H9 (cell line): ENCODE measurements at regions not wholly inside any gene's neighbourhood (a gene's known extent, or its start where the extent isn't known, plus 50 kb on each side); places are given as distances from the start of the nearest gene placed in this dataset.

ENCODE experiments used
- DNase-seq: peaks from one replicate; pipeline ENCODE4 v3.0.0-alpha.2; 2017
- H2AFZ ChIP-seq: one replicate; pipeline ENCODE4 v1.6.1; 2013; ENCODE audit warnings: mild to moderate bottlenecking, low read length, control low read depth, moderate library complexity
- H2AK5ac ChIP-seq: 2 replicates; pipeline ENCODE4 v1.6.1; 2013; ENCODE audit warnings: low read length, control low read depth, mixed read lengths; ENCODE audit not compliant: insufficient read length
- H2BK120ac ChIP-seq: one replicate; pipeline ENCODE4 v1.6.1; 2013; ENCODE audit warnings: low read depth, mild to moderate bottlenecking, low read length, control low read depth, inconsistent platforms; ENCODE audit not compliant: poor library complexity, severe bottlenecking
- H2BK12ac ChIP-seq: 2 replicates; pipeline ENCODE4 v1.6.1; 2013; ENCODE audit warnings: low read length, control low read depth, mixed read lengths, low read depth; ENCODE audit not compliant: insufficient read length
- H2BK15ac ChIP-seq: 2 replicates; pipeline ENCODE4 v1.6.1; 2013; ENCODE audit warnings: low read depth, low read length, control low read depth
- H2BK20ac ChIP-seq: one replicate; pipeline ENCODE4 v1.6.1; 2013; ENCODE audit warnings: low read depth, mild to moderate bottlenecking, low read length, control low read depth, inconsistent platforms; ENCODE audit not compliant: poor library complexity, severe bottlenecking
- H2BK5ac ChIP-seq: 2 replicates; pipeline ENCODE4 v1.6.1; 2013; ENCODE audit warnings: low read length, control low read depth, mixed read lengths; ENCODE audit not compliant: insufficient read length
- H3K14ac ChIP-seq: 2 replicates; pipeline ENCODE4 v1.6.1; 2013; ENCODE audit warnings: low read length, control low read depth; ENCODE audit not compliant: insufficient read depth
- H3K18ac ChIP-seq: 2 replicates; pipeline ENCODE4 v1.6.1; 2013; ENCODE audit warnings: low read depth, mild to moderate bottlenecking, mixed read lengths, low read length, control low read depth; ENCODE audit not compliant: insufficient read length
- H3K23ac ChIP-seq: 2 replicates; pipeline ENCODE4 v1.6.1; 2013; ENCODE audit warnings: low read length, control low read depth, mixed read lengths, low read depth; ENCODE audit not compliant: insufficient read length
- H3K23me2 ChIP-seq: 2 replicates; pipeline ENCODE4 v1.6.1; 2013; ENCODE audit warnings: low read depth, mild to moderate bottlenecking, mixed read lengths, low read length, control low read depth; ENCODE audit not compliant: insufficient read length, poor library complexity, severe bottlenecking
- H3K27ac ChIP-seq: 2 replicates; pipeline ENCODE4 v1.5.1; 2013; ENCODE audit warnings: low read length, control low read depth, mixed read lengths, low read depth; ENCODE audit not compliant: insufficient read length
- H3K27me3 ChIP-seq: 2 replicates; pipeline ENCODE4 v1.6.1; 2013; ENCODE audit warnings: low read length, control low read depth, inconsistent platforms; ENCODE audit not compliant: insufficient read depth
- H3K4ac ChIP-seq: 2 replicates; pipeline ENCODE4 v1.6.1; 2013; ENCODE audit warnings: low read depth, mild to moderate bottlenecking, control low read depth, inconsistent platforms, low read length, moderate library complexity
- H3K4me1 ChIP-seq: 2 replicates; pipeline ENCODE4 v1.6.1; 2013; ENCODE audit warnings: low read length, control low read depth, inconsistent platforms; ENCODE audit not compliant: insufficient read depth
- H3K4me2 ChIP-seq: 2 replicates; pipeline ENCODE4 v1.6.1; 2013; ENCODE audit warnings: low read length, control low read depth, mixed read lengths; ENCODE audit not compliant: insufficient read length, insufficient read depth
- H3K56ac ChIP-seq: 2 replicates; pipeline ENCODE4 v1.6.1; 2013; ENCODE audit warnings: low read depth, mild to moderate bottlenecking, mixed read lengths, low read length, control low read depth; ENCODE audit not compliant: insufficient read length
- H3K79me1 ChIP-seq: 2 replicates; pipeline ENCODE4 v1.6.1; 2013; ENCODE audit warnings: low read depth, mild to moderate bottlenecking, moderate library complexity, low read length, control low read depth, inconsistent platforms; ENCODE audit not compliant: insufficient read depth, poor library complexity, severe bottlenecking
- H3K79me2 ChIP-seq: 2 replicates; pipeline ENCODE4 v1.6.1; 2013; ENCODE audit warnings: low read length, control low read depth, inconsistent platforms; ENCODE audit not compliant: insufficient read depth
- H3K9ac ChIP-seq: 2 replicates; pipeline ENCODE4 v1.6.1; 2013; ENCODE audit warnings: low read length, control low read depth, mixed read lengths; ENCODE audit not compliant: insufficient read length; ENCODE audit errors: extremely low read depth
- H3K9me3 ChIP-seq: one replicate; pipeline ENCODE4 v1.6.1; 2013; ENCODE audit warnings: low read depth, low read length, inconsistent platforms; ENCODE audit not compliant: control insufficient read depth
- H3T11ph ChIP-seq: one replicate; pipeline ENCODE4 v1.6.1; 2013; ENCODE audit warnings: mild to moderate bottlenecking, low read length, control low read depth, inconsistent platforms
- H4K20me1 ChIP-seq: one replicate; pipeline ENCODE4 v1.6.1; 2013; ENCODE audit not compliant: control insufficient read depth, insufficient read length, insufficient read depth
- H4K5ac ChIP-seq: 2 replicates; pipeline ENCODE4 v1.6.1; 2013; ENCODE audit warnings: low read depth, mild to moderate bottlenecking, mixed read lengths, low read length, control low read depth; ENCODE audit not compliant: insufficient read length
- H4K8ac ChIP-seq: replicated peaks from 2 replicates; pipeline ENCODE4 v1.6.1; 2013; ENCODE audit warnings: low read length, control low read depth, mixed read lengths, low read depth; ENCODE audit not compliant: insufficient read length
- H4K91ac ChIP-seq: 2 replicates; pipeline ENCODE4 v1.6.1; 2013; ENCODE audit warnings: low read depth, mild to moderate bottlenecking, moderate library complexity, mixed read lengths, low read length, control low read depth; ENCODE audit not compliant: insufficient read length
- H3K27ac Mint-ChIP-seq, 3 experiments: 2 replicates in 2 of 3; 3 replicates in 1 of 3; pipeline ENCODE4 v1.8.0; 2020 to 2021; ENCODE audit warnings: mixed read lengths in 3 of 3, mild to moderate bottlenecking in 1 of 3, moderate library complexity in 1 of 3
- H3K27me3 Mint-ChIP-seq: 2 replicates; pipeline ENCODE4 v1.8.0; 2021; ENCODE audit warnings: low read depth, mild to moderate bottlenecking, moderate library complexity, mixed read lengths
- H3K36me3 Mint-ChIP-seq, 3 experiments: 2 replicates in 2 of 3; 3 replicates in 1 of 3; pipeline ENCODE4 v1.8.0; 2020 to 2021; ENCODE audit warnings: low read depth in 3 of 3, mixed read lengths in 3 of 3; ENCODE audit not compliant: insufficient read depth in 1 of 3
- H3K4me1 Mint-ChIP-seq, 2 experiments: 2 replicates each; pipeline ENCODE4 v1.8.0; 2020; ENCODE audit warnings: mixed read lengths in 2 of 2
- H3K4me3 Mint-ChIP-seq, 2 experiments: 2 replicates in 1 of 2; 3 replicates in 1 of 2; pipeline ENCODE4 v1.8.0; 2020 to 2021; ENCODE audit warnings: mild to moderate bottlenecking in 2 of 2, mixed read lengths in 2 of 2, moderate library complexity in 1 of 2
- H3K9me3 Mint-ChIP-seq, 2 experiments: 2 replicates in 1 of 2; 3 replicates in 1 of 2; pipeline ENCODE4 v1.8.0; 2020; ENCODE audit warnings: mild to moderate bottlenecking in 2 of 2, mixed read lengths in 2 of 2, moderate library complexity in 1 of 2
- WGBS: extraction: QIAGEN DNeasy Blood & Tissue Kit; methylation state at CpG from one replicate; pipeline ENCODE4 v1.1.7; 2013; ENCODE audit warnings: missing lambda C conversion rate, low lambda C conversion rate, mixed read lengths; ENCODE audit not compliant: insufficient read length; ENCODE audit errors: extremely low coverage; 5-methylcytosine and 5-hydroxymethylcytosine counted together
- TF ChIP-seq, protein P1 (sequence below): fragments of 200-600 bp; sonication (generic); conservative IDR thresholded peaks from 3 replicates; pipeline ENCODE4 v1.8.0; 2021; ENCODE audit warnings: antibody characterized with exemption, mild to moderate bottlenecking

DNA sequence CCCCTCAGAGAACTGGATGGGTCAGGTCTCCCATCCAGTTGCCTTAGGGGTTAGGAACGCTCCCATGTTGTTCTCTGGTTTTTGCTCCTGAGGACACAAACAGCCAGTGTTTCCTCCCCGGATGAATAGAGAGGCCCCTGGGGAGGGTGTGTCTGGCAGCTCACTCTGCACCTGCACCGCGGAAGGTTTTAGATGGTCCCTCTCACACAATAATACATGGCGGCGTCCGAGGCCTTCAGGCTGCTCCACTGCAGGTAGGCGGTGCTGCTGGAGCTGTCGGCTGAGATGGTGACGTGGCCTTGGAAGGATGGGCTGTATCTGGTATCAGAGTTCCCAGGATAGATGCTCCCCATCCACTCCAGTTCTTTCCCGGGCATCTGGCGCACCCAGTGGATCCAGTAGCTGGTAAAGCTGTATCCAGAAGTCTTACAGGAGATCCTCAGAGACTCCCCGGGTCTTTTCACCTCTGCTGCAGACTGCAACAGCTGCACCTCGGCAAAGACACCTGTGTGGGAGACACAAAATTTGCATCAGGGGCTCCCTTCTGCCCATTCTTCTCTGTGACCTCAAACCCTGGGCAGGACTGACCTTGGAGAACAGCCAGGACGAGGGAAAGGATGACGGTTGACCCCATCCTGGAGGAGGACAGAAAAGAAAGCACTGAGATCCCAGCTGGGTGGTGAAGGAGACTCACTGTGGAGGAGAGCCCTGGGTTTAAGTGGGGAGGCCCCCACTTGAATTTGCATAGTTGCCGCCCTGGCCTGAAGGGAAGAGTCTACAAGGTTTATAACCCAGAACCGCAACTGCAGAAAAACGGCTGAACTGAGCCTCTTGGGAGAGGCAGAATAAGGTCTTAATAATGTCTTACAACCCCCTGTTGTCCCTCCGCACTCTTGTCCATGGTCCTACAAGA lies 1324.8 kb downstream of the TMEM121 start:
- H4K20me1 ChIP-seq, result no peaks in the 10 kb centered on the region
- TF ChIP-seq, protein P1, sequence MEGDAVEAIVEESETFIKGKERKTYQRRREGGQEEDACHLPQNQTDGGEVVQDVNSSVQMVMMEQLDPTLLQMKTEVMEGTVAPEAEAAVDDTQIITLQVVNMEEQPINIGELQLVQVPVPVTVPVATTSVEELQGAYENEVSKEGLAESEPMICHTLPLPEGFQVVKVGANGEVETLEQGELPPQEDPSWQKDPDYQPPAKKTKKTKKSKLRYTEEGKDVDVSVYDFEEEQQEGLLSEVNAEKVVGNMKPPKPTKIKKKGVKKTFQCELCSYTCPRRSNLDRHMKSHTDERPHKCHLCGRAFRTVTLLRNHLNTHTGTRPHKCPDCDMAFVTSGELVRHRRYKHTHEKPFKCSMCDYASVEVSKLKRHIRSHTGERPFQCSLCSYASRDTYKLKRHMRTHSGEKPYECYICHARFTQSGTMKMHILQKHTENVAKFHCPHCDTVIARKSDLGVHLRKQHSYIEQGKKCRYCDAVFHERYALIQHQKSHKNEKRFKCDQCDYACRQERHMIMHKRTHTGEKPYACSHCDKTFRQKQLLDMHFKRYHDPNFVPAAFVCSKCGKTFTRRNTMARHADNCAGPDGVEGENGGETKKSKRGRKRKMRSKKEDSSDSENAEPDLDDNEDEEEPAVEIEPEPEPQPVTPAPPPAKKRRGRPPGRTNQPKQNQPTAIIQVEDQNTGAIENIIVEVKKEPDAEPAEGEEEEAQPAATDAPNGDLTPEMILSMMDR, result no peak
- H2AK5ac ChIP-seq, result no peak overlapping the region
- no peak overlapping the region for H3K23ac ChIP-seq
- H3K79me2 ChIP-seq, result no peaks in the 10 kb centered on the region
- no peak overlapping the region for H2BK20ac ChIP-seq
- peaks cover 1% of the 10 kb centered on the region for H3K27me3 Mint-ChIP-seq
- H3K14ac ChIP-seq, result no peak overlapping the region
- H2BK15ac ChIP-seq, result no peak overlapping the region
- no peak overlapping the region for H3K4ac ChIP-seq
- no peak overlapping the region for H2BK5ac ChIP-seq
- no peak overlapping the region for H4K8ac ChIP-seq
- peaks cover 0 to 35% (median 5%) of the 10 kb centered on the region in 3 experiments; a peak in 6 of 7 replicates for H3K36me3 Mint-ChIP-seq
- H3K9me3 Mint-ChIP-seq, result peaks cover 93 to 94% of the 10 kb centered on the region in 2 experiments
- no peak overlapping the region for H3K4me2 ChIP-seq
- H4K5ac ChIP-seq, result no peak overlapping the region
- H4K91ac ChIP-seq, result no peak overlapping the region
- H3K27ac ChIP-seq, result no peak overlapping the region
- H2AFZ ChIP-seq, result no peak overlapping the region
- no peak overlapping the region for H3K18ac ChIP-seq
- no peak overlapping the region for H2BK120ac ChIP-seq
- no CpG with 5 or more reads among the region's 20 CpGs for WGBS
- H3T11ph ChIP-seq, result no peak overlapping the region
- no peaks in the 10 kb centered on the region for H3K27me3 ChIP-seq
- H3K9ac ChIP-seq, result no peak overlapping the region
- no peaks in the 10 kb centered on the region for H3K4me1 Mint-ChIP-seq
- H3K79me1 ChIP-seq, result no peaks in the 10 kb centered on the region
- H3K4me3 Mint-ChIP-seq, result no peak overlapping the region
- no peak overlapping the region for H3K56ac ChIP-seq
- H3K4me1 ChIP-seq, result no peaks in the 10 kb centered on the region
- H3K27ac Mint-ChIP-seq, result no peak overlapping the region
- H2BK12ac ChIP-seq, result no peak overlapping the region
- H3K9me3 ChIP-seq, result peaks cover 69% of the 10 kb centered on the region
- H3K23me2 ChIP-seq, result no peaks in the 10 kb centered on the region
- DNase-seq, result no peak
